ENCODE measurements at regions not wholly inside any gene's neighbourhood (a gene's known extent, or its start where the extent isn't known, plus 50 kb on each side); places are given as distances from the start of the nearest gene placed in this dataset.

DNA sequence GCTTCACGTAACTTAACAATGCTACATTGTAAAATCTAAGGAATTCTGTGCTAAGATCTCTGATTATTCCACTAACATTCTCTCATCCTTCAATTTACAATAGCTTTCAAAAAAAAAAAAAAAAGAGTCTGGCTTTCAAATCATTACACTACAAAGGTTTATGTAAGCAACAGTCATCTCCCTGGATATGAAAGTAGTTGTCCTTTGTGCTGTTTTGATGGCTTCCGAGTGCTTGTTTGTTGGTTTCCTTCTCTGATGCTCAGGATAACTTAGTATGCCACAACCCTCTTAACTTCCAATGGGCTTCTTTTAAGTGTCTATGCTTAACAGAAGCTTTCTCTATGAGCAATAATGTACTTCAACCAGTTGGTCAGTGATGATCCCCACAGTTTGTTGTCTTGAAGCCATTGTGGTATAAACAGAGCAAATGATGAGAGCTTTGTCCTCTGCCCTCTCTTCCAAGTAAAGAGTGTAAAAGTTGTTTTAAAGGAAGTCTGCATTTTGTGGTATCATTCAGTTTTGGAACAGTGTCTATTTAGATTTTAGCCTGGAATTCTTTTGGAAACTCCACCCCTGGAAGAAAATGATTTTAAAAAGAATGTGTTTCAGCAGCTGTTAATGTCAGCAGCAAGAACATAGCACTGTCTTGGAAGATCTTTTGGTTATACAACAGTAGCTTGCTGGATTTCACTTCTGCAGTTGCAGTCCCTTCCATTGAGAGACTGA is 396.1 kb upstream of the RGS6 start:
- Mint-ChIP-seq H3K4me3 (no peak overlapping the region), H3K27me3 (ENCODE audit: insufficient read depth) (no peaks in the 10 kb centered on the region; the same call in 1 of the 2 replicates), H3K9me3 (no peaks in the 10 kb centered on the region), H3K27ac (peak overlapping the region; percentile 10; the same call in 1 of the 2 replicates), H3K36me3 (ENCODE audit: low read depth) (peaks cover 18% of the 10 kb centered on the region), H3K4me1 (ENCODE audit: low read depth) (peaks cover 79% of the 10 kb centered on the region)
- no peak for DNase-seq
- TF ChIP-seq, protein P1, sequence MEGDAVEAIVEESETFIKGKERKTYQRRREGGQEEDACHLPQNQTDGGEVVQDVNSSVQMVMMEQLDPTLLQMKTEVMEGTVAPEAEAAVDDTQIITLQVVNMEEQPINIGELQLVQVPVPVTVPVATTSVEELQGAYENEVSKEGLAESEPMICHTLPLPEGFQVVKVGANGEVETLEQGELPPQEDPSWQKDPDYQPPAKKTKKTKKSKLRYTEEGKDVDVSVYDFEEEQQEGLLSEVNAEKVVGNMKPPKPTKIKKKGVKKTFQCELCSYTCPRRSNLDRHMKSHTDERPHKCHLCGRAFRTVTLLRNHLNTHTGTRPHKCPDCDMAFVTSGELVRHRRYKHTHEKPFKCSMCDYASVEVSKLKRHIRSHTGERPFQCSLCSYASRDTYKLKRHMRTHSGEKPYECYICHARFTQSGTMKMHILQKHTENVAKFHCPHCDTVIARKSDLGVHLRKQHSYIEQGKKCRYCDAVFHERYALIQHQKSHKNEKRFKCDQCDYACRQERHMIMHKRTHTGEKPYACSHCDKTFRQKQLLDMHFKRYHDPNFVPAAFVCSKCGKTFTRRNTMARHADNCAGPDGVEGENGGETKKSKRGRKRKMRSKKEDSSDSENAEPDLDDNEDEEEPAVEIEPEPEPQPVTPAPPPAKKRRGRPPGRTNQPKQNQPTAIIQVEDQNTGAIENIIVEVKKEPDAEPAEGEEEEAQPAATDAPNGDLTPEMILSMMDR (IDR thresholded peaks at IDR 0.05), result no peak

DNA sequence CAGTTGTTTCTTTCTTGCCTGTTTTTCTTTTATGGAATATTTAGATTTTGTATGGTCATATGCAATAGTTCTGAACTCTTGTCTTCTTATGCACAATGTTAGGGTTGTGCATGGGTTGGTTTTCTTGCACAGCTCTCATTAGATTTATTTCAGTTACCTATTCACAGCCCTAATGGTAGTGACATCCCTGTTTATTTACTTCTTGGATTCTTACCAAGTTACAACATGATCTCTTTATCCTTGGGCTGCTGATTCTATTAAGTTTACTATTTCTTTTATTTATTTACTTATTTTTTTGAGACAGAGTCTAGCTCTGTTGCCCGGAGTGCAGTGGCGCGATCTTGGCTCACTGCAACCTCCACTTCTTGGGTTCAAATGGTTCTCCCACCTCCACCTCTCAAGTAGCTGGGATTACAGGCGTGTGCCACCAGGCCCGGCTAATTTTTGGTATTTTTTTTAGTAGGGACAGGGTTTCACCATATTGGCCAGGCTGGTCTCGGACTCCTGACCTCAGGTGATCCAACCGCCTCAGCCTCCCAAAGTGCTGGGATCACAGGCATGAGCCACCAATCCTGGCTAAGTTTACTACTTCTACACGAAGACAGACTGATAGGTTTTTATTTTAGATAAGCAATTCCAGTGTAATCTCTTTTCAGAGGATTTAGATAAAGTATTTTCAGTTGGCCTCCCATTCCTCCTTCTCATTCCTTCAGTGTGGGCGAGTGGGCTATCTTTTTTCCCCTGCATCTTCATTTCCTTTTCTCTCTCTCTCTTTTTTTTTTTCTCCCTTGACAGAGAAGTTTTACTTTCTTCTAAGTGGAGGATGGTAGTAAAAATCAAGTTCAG is 395.1 kb upstream of the RGS6 start:
- Mint-ChIP-seq H3K27me3 (ENCODE audit: insufficient read depth) (no peaks in the 10 kb centered on the region; the same call in 1 of the 2 replicates), H3K27ac (no peak overlapping the region)

DNA sequence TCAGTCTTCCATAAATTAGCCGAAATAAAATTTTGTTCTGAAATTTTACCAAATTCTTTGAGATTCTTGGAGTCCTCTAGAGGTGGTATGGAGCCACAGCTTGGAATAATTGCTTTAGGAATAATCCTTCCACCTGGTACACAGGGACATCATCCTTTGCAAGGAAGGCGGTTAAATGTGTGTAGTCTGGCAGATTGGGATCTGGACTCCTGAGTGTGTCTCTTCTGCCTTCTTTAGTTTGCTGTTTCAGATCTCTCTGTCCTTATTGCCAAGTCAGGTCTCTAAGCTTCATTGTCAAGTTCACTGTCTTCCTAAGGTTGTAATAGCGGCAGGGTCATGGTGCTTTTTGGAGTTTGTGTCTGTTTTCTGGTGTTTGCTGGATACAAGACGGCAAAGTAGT is 393.9 kb upstream of the RGS6 start:
- DNase-seq, result no peak
- no peak overlapping the region for H3K4me3 Mint-ChIP-seq
- peaks cover 74% of the 10 kb centered on the region for H3K4me1 Mint-ChIP-seq (ENCODE audit: low read depth)
- peak overlapping the region; percentile 51 for H3K27ac Mint-ChIP-seq
- H3K36me3 Mint-ChIP-seq (ENCODE audit: low read depth), result peaks cover 4% of the 10 kb centered on the region; the same call in 1 of the 2 replicates
- no peaks in the 10 kb centered on the region for H3K9me3 Mint-ChIP-seq
- TF ChIP-seq, protein P1 (IDR thresholded peaks at IDR 0.05), result no peak
- no peaks in the 10 kb centered on the region; the same call in 1 of the 2 replicates for H3K27me3 Mint-ChIP-seq (ENCODE audit: insufficient read depth)

More for the DNA sequence above, 395.1 kb upstream of the RGS6 start:
- no peaks in the 10 kb centered on the region for H3K9me3 Mint-ChIP-seq
- H3K4me1 Mint-ChIP-seq (ENCODE audit: low read depth), result peaks cover 74% of the 10 kb centered on the region
- TF ChIP-seq, protein P1 (IDR thresholded peaks at IDR 0.05), result no peak
- no peak overlapping the region; the same call in 1 of the 2 replicates for H3K4me3 Mint-ChIP-seq
- no peak for DNase-seq
- peaks cover 8% of the 10 kb centered on the region for H3K36me3 Mint-ChIP-seq (ENCODE audit: low read depth)

DNA sequence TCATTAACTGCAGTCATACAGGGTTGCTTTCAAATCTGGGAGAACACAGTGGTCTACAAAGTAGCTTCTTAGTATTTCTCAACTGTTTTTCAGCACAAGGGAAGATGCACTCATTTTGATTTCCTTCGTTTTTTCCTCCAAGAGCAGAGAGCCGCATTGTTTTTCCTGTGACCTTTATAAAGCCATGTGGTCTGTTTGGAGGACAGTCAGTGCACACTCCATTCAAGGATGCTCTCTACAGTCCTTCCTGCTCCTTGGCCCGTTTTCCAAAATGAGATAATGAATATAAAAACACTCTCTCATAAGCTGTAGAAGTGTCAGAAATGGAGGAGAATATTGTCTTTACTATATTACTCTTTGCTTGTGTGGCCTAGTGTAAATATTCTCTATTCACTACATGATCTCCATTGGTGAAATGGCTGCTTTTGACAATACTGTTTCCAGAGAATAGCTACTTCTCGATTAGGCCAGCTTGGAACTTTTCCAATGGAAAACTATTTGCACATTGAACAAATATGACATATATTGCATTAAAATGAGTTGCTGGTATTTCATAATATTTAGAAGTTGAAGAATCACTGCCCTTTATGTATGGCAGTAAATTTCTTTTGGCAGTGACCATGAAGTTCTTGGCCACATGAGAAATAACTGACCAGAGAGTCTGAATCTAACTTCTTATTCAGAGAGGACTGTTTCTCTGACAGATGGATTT is 393.1 kb upstream of the RGS6 start:
- H3K9me3 Mint-ChIP-seq, result no peaks in the 10 kb centered on the region
- peaks cover 73% of the 10 kb centered on the region for H3K4me1 Mint-ChIP-seq (ENCODE audit: low read depth)
- DNase-seq, result no peak
- H3K27me3 Mint-ChIP-seq (ENCODE audit: insufficient read depth), result no peaks in the 10 kb centered on the region; the same call in 1 of the 2 replicates
- H3K36me3 Mint-ChIP-seq (ENCODE audit: low read depth), result no peaks in the 10 kb centered on the region
- peak overlapping the region; percentile 51 for H3K27ac Mint-ChIP-seq
- TF ChIP-seq, protein P1 (IDR thresholded peaks at IDR 0.05), result no peak
- H3K4me3 Mint-ChIP-seq, result no peak overlapping the region

DNA sequence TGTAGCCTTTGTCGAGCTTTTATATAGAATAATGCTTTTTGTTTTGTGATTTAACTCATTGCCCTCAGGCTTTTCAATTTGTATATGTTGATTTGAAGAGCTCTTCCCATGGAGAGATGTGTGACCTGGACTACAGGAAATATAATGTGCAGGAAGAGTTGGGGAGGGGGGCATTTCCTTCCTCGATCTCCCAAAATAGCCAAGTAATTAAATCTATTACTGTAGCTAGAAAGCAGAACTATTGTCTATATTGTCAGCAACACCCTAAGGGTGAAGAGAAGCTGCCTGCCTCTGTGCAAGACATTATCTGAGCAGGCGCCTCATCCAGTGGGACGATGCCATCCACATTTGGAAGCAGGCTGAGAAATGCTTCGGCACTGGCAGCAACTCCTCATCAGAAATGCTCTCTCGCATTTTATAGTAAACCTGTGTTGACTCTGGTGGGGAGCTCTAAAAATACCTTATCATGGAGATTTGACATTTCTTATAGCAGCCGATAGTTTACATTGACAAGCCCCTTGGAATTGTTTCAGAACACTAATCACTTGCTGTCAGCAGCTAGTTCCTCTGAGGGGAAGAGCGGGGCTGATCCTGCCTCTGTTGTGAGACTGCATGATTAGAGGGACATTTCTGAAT is 392.5 kb upstream of the RGS6 start:
- no peak for DNase-seq
- peak overlapping the region; percentile 27 for H3K27ac Mint-ChIP-seq
- no peaks in the 10 kb centered on the region for H3K9me3 Mint-ChIP-seq
- peaks cover 73% of the 10 kb centered on the region for H3K4me1 Mint-ChIP-seq (ENCODE audit: low read depth)
- TF ChIP-seq, protein P1 (IDR thresholded peaks at IDR 0.05), result no peak
- no peak overlapping the region for H3K4me3 Mint-ChIP-seq
- H3K36me3 Mint-ChIP-seq (ENCODE audit: low read depth), result no peaks in the 10 kb centered on the region
- H3K27me3 Mint-ChIP-seq (ENCODE audit: insufficient read depth), result no peaks in the 10 kb centered on the region; the same call in 1 of the 2 replicates
